Trophoblast cell (in vitro differentiated cells and primary cell): ENCODE measurements at regions not wholly inside any gene's neighbourhood (a gene's known extent, or its start where the extent isn't known, plus 50 kb on each side); places are given as distances from the start of the nearest gene placed in this dataset.

Experiments
- DNase-seq, 2 donors: peaks; one replicate each; pipeline ENCODE4 v3.0.0-alpha.2; 2016
- H2AFZ ChIP-seq: 2 replicates; pipeline ENCODE4 v1.6.1; 2013; ENCODE audit warnings: low read length, moderate library complexity, mild to moderate bottlenecking; ENCODE audit not compliant: insufficient read depth, poor library complexity
- H2AK5ac ChIP-seq: 2 replicates; pipeline ENCODE4 v1.6.1; 2013; ENCODE audit warnings: mild to moderate bottlenecking, low read length
- H2BK120ac ChIP-seq: 2 replicates; pipeline ENCODE4 v1.6.1; 2013; ENCODE audit warnings: low read length, mild to moderate bottlenecking, moderate library complexity; ENCODE audit not compliant: insufficient read depth, poor library complexity
- H2BK12ac ChIP-seq: 2 replicates; pipeline ENCODE4 v1.6.1; 2013; ENCODE audit warnings: mild to moderate bottlenecking, low read length, moderate library complexity
- H2BK5ac ChIP-seq: 2 replicates; pipeline ENCODE4 v1.6.1; 2013; ENCODE audit warnings: low read length, low read depth, moderate library complexity, mild to moderate bottlenecking; ENCODE audit not compliant: poor library complexity
- H3K14ac ChIP-seq: 2 replicates; pipeline ENCODE4 v1.6.1; 2013; ENCODE audit warnings: mild to moderate bottlenecking, low read length
- H3K18ac ChIP-seq: 2 replicates; pipeline ENCODE4 v1.6.1; 2013; ENCODE audit warnings: mild to moderate bottlenecking, low read length
- H3K23ac ChIP-seq: 2 replicates; pipeline ENCODE4 v1.6.1; 2013; ENCODE audit warnings: low read length
- H3K27ac ChIP-seq: 2 replicates; pipeline ENCODE4 v1.5.1; 2013; ENCODE audit warnings: low read depth, mild to moderate bottlenecking, inconsistent platforms, low read length, moderate library complexity
- H3K27me3 ChIP-seq: 2 replicates; pipeline ENCODE4 v1.6.1; 2013; ENCODE audit warnings: inconsistent platforms, mild to moderate bottlenecking, low read length, moderate library complexity; ENCODE audit not compliant: insufficient read depth
- H3K36me3 ChIP-seq, 2 experiments: 1 replicate in 1 of 2; 2 replicates in 1 of 2; pipeline ENCODE4 v1.6.1; 2013; ENCODE audit warnings: low read length in 2 of 2, mild to moderate bottlenecking in 2 of 2, moderate library complexity in 1 of 2; ENCODE audit not compliant: insufficient read depth in 2 of 2, control insufficient read depth in 1 of 2
- H3K4ac ChIP-seq: 2 replicates; pipeline ENCODE4 v1.6.1; 2013; ENCODE audit warnings: low read depth, mild to moderate bottlenecking, low read length, moderate library complexity
- H3K4me1 ChIP-seq, 2 experiments: 1 replicate in 1 of 2; 2 replicates in 1 of 2; pipeline ENCODE4 v1.6.1; 2013; ENCODE audit warnings: low read length in 2 of 2, mild to moderate bottlenecking in 2 of 2, moderate library complexity in 1 of 2; ENCODE audit not compliant: insufficient read depth in 2 of 2, control insufficient read depth in 1 of 2
- H3K4me2 ChIP-seq: 2 replicates; pipeline ENCODE4 v1.6.1; 2013; ENCODE audit warnings: inconsistent platforms, mild to moderate bottlenecking, low read length, moderate library complexity
- H3K4me3 ChIP-seq: 2 replicates; pipeline ENCODE4 v1.5.1; 2013; ENCODE audit warnings: mild to moderate bottlenecking, low read depth, low read length, inconsistent platforms
- H3K79me1 ChIP-seq: one replicate; pipeline ENCODE4 v1.6.1; 2013; ENCODE audit warnings: low read length
- H3K79me2 ChIP-seq: 2 replicates; pipeline ENCODE4 v1.6.1; 2013; ENCODE audit warnings: low read length, mild to moderate bottlenecking; ENCODE audit not compliant: control insufficient read depth, insufficient read depth, poor library complexity
- H3K9ac ChIP-seq: 2 replicates; pipeline ENCODE4 v1.6.1; 2013; ENCODE audit warnings: mild to moderate bottlenecking, low read length
- H3K9me3 ChIP-seq: 2 replicates; pipeline ENCODE4 v1.6.1; 2013; ENCODE audit warnings: low read depth, mild to moderate bottlenecking, control low read depth, inconsistent platforms, low read length; ENCODE audit not compliant: insufficient read depth
- H4K12ac ChIP-seq: 2 replicates; pipeline ENCODE4 v1.6.1; 2013; ENCODE audit warnings: low read depth, mild to moderate bottlenecking, low read length, moderate library complexity
- H4K8ac ChIP-seq: 2 replicates; pipeline ENCODE4 v1.6.1; 2013; ENCODE audit warnings: low read depth, mild to moderate bottlenecking, low read length, moderate library complexity
- H4K91ac ChIP-seq: one replicate; pipeline ENCODE4 v1.6.1; 2013; ENCODE audit warnings: low read depth, mild to moderate bottlenecking, low read length, moderate library complexity
- WGBS: extraction: QIAGEN DNeasy Blood & Tissue Kit; methylation state at CpG from one replicate; pipeline ENCODE4 v1.1.7; 2013; ENCODE audit warnings: missing lambda C conversion rate; ENCODE audit not compliant: insufficient read length, insufficient coverage; ENCODE audit errors: extremely low coverage; 5-methylcytosine and 5-hydroxymethylcytosine counted together

DNA sequence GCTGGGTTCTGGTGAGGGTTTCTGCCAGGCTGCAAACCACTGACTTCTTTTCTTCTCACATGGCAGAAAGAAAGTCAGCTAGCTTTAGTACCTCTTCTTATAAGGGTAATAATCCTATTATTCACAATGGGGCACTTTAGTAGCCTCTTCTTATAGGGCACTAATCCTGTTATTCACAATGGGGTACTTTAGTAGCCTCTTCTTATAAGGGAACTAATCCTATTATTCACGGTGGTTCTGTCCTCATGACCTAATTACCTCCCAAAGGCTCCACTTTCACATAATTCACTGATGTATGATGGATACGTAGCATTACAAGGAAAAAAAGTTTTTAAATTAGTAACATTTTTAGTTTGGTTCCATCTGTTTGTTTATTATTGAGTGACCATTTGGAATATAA, 671.3 kb downstream of the NSUN3 start:
- H3K36me3 ChIP-seq = no peaks in the 10 kb centered on the region
- H3K9ac ChIP-seq = no peak overlapping the region
- H3K23ac ChIP-seq = no peak overlapping the region
- no peak overlapping the region for H4K91ac ChIP-seq
- H2BK5ac ChIP-seq = no peak overlapping the region
- no peak overlapping the region for H3K27ac ChIP-seq
- no CpG with 5 or more reads among the region's 2 CpGs for WGBS
- H2BK12ac ChIP-seq = no peak overlapping the region
- no peaks in the 10 kb centered on the region for H3K9me3 ChIP-seq
- DNase-seq = no peak
- no peak overlapping the region for H3K14ac ChIP-seq
- no peaks in the 10 kb centered on the region for H3K79me2 ChIP-seq
- H3K4me1 ChIP-seq = no peaks in the 10 kb centered on the region
- no peak overlapping the region for H3K18ac ChIP-seq
- H2BK120ac ChIP-seq = no peak overlapping the region
- no peak overlapping the region for H3K4me3 ChIP-seq
- H3K79me1 ChIP-seq = no peaks in the 10 kb centered on the region
- H4K12ac ChIP-seq = no peak overlapping the region
- H2AFZ ChIP-seq = no peak overlapping the region
- no peak overlapping the region for H3K4ac ChIP-seq
- H4K8ac ChIP-seq = no peak overlapping the region
- no peak overlapping the region for H3K4me2 ChIP-seq
- no peak overlapping the region for H2AK5ac ChIP-seq
- H3K27me3 ChIP-seq = no peaks in the 10 kb centered on the region

- no peak overlapping the region for H2BK5ac ChIP-seq
- no peaks in the 10 kb centered on the region for H3K4me1 ChIP-seq
- no peak overlapping the region for H2BK12ac ChIP-seq
- no peak overlapping the region for H3K23ac ChIP-seq
- no peaks in the 10 kb centered on the region for H3K27me3 ChIP-seq
- H2AFZ ChIP-seq = no peak overlapping the region
- no peak overlapping the region for H2AK5ac ChIP-seq
- no peak overlapping the region for H3K27ac ChIP-seq
- WGBS = no CpG with 5 or more reads among the region's 2 CpGs
- no peaks in the 10 kb centered on the region for H3K9me3 ChIP-seq
- no peak for DNase-seq
- H4K12ac ChIP-seq = no peak overlapping the region
- no peak overlapping the region for H4K91ac ChIP-seq
- H3K4ac ChIP-seq = no peak overlapping the region
- H3K14ac ChIP-seq = no peak overlapping the region
- H3K18ac ChIP-seq = no peak overlapping the region
- H2BK120ac ChIP-seq = no peak overlapping the region
- H3K4me3 ChIP-seq = no peak overlapping the region
- no peak overlapping the region for H3K9ac ChIP-seq
- no peak overlapping the region for H4K8ac ChIP-seq
- H3K36me3 ChIP-seq = no peaks in the 10 kb centered on the region
- H3K79me1 ChIP-seq = no peaks in the 10 kb centered on the region
- H3K4me2 ChIP-seq = no peak overlapping the region
- H3K79me2 ChIP-seq = no peaks in the 10 kb centered on the region
Measured at GRCh38 chr3:94735354-94735753, 672.5 kb downstream of the NSUN3 start.

- Histone ChIP-seq H3K79me1 (no peaks in the 10 kb centered on the region), H3K9me3 (no peaks in the 10 kb centered on the region), H3K4me2 (no peak overlapping the region), H3K79me2 (no peaks in the 10 kb centered on the region), H2AK5ac (no peak overlapping the region), H3K27ac (no peak overlapping the region), H3K23ac (no peak overlapping the region), H2BK5ac (no peak overlapping the region), H2BK120ac (no peak overlapping the region), H3K14ac (no peak overlapping the region), H2BK12ac (no peak overlapping the region), H3K27me3 (no peaks in the 10 kb centered on the region), H3K4ac (no peak overlapping the region), H3K4me1 (no peaks in the 10 kb centered on the region), H4K91ac (no peak overlapping the region), H3K18ac (no peak overlapping the region), H3K9ac (no peak overlapping the region), H2AFZ (no peak overlapping the region), H3K36me3 (no peaks in the 10 kb centered on the region), H3K4me3 (no peak overlapping the region), H4K8ac (no peak overlapping the region), H4K12ac (no peak overlapping the region)
- peak in 1 of 2 donors; percentile 33 for DNase-seq
- WGBS = no CpG with 5 or more reads among the region's 2 CpGs
Measured at GRCh38 chr3:94737116-94737515, 674.3 kb downstream of the NSUN3 start.

- Histone ChIP-seq H4K8ac (no peak overlapping the region), H3K4ac (no peak overlapping the region), H3K79me1 (no peaks in the 10 kb centered on the region), H3K27me3 (no peaks in the 10 kb centered on the region), H2BK12ac (no peak overlapping the region), H3K18ac (no peak overlapping the region), H3K27ac (no peak overlapping the region), H2BK120ac (no peak overlapping the region), H3K79me2 (no peaks in the 10 kb centered on the region), H3K4me3 (no peak overlapping the region), H3K36me3 (no peaks in the 10 kb centered on the region), H3K14ac (no peak overlapping the region), H3K4me2 (no peak overlapping the region), H3K9ac (no peak overlapping the region), H2BK5ac (no peak overlapping the region), H3K9me3 (no peaks in the 10 kb centered on the region), H2AK5ac (no peak overlapping the region), H3K4me1 (no peaks in the 10 kb centered on the region), H3K23ac (no peak overlapping the region), H2AFZ (no peak overlapping the region), H4K91ac (no peak overlapping the region), H4K12ac (no peak overlapping the region)
- DNase-seq = no peak
- WGBS = no CpG with 5 or more reads among the region's 3 CpGs
Measured at GRCh38 chr3:94739420-94739819, 676.6 kb downstream of the NSUN3 start.
